ENCODE measurements at regions not wholly inside any gene's neighbourhood (a gene's known extent, or its start where the extent isn't known, plus 50 kb on each side); places are given as distances from the start of the nearest gene placed in this dataset.

GRCh38 chr14:84750763-84751554, 779.0 kb upstream of the FLRT2 start:
- TF ChIP-seq CTCF (IDR thresholded peaks at IDR 0.05; ENCODE audit: low read depth, low read length): no peak
- no peak overlapping the region for H3K27ac ChIP-seq (ENCODE audit: low read depth, low read length)
- no peaks in the 10 kb centered on the region for H3K9me3 ChIP-seq (ENCODE audit: control insufficient read depth, insufficient read depth, low read length)
- ChIA-PET CTCF (interaction anchor here (0.8 kb wide), 1 partner anchor 118 kb away, joined by 3 read pairs; no protein-coding TSS in a partner anchor), POLR2A (no interaction called here)
- no peak overlapping the region for H3K4me3 ChIP-seq (ENCODE audit: low read depth, low read length)
- peak; percentile 18 for DNase-seq (ENCODE audit: low read depth, low spot score)
- H3K27me3 ChIP-seq (ENCODE audit: control insufficient read depth, insufficient read depth, low read length): no peaks in the 10 kb centered on the region

- Histone ChIP-seq H3K9me3 (ENCODE audit: control insufficient read depth, insufficient read depth, low read length) (no peaks in the 10 kb centered on the region), H3K4me3 (ENCODE audit: low read depth, low read length) (no peak overlapping the region), H3K27me3 (ENCODE audit: control insufficient read depth, insufficient read depth, low read length) (no peaks in the 10 kb centered on the region), H3K27ac (ENCODE audit: low read depth, low read length) (no peak overlapping the region)
- ChIA-PET CTCF (interaction anchor here (0.8 kb wide), 1 partner anchor 118 kb away, joined by 3 read pairs; no protein-coding TSS in a partner anchor), POLR2A (no interaction called here)
- no peak for TF ChIP-seq CTCF (IDR thresholded peaks at IDR 0.05; ENCODE audit: low read depth, low read length)
- no peak for DNase-seq (ENCODE audit: low read depth, low spot score)
Measured at GRCh38 chr14:84751745-84752144, 778.2 kb upstream of the FLRT2 start.

- Histone ChIP-seq H3K27me3 (ENCODE audit: control insufficient read depth, insufficient read depth, low read length) (no peaks in the 10 kb centered on the region), H3K27ac (ENCODE audit: low read depth, low read length) (no peak overlapping the region), H3K4me3 (ENCODE audit: low read depth, low read length) (no peak overlapping the region), H3K9me3 (ENCODE audit: control insufficient read depth, insufficient read depth, low read length) (no peaks in the 10 kb centered on the region)
- ChIA-PET CTCF (no interaction called here), POLR2A (no interaction called here)
- no peak for DNase-seq (ENCODE audit: low read depth, low spot score)
- TF ChIP-seq CTCF (IDR thresholded peaks at IDR 0.05; ENCODE audit: low read depth, low read length): no peak
Measured at GRCh38 chr14:84760489-84761126, 769.3 kb upstream of the FLRT2 start.

GRCh38 chr14:84767434-84767833, 762.5 kb upstream of the FLRT2 start:
- H3K27ac ChIP-seq (ENCODE audit: low read depth, low read length): no peak overlapping the region
- POLR2A ChIA-PET: no interaction called here
- TF ChIP-seq CTCF (IDR thresholded peaks at IDR 0.05; ENCODE audit: low read depth, low read length): no peak
- H3K9me3 ChIP-seq (ENCODE audit: control insufficient read depth, insufficient read depth, low read length): no peaks in the 10 kb centered on the region
- no peak overlapping the region for H3K4me3 ChIP-seq (ENCODE audit: low read depth, low read length)
- CTCF ChIA-PET: no interaction called here
- DNase-seq (ENCODE audit: low read depth, low spot score): no peak
- no peaks in the 10 kb centered on the region for H3K27me3 ChIP-seq (ENCODE audit: control insufficient read depth, insufficient read depth, low read length)

GRCh38 chr14:84770030-84770429, 759.9 kb upstream of the FLRT2 start:
- DNase-seq (ENCODE audit: low read depth, low spot score): no peak
- ChIA-PET POLR2A (no interaction called here), CTCF (no interaction called here)
- H3K9me3 ChIP-seq (ENCODE audit: control insufficient read depth, insufficient read depth, low read length): no peaks in the 10 kb centered on the region
- TF ChIP-seq CTCF (IDR thresholded peaks at IDR 0.05; ENCODE audit: low read depth, low read length): no peak
- H3K27me3 ChIP-seq (ENCODE audit: control insufficient read depth, insufficient read depth, low read length): no peaks in the 10 kb centered on the region
- no peak overlapping the region for H3K4me3 ChIP-seq (ENCODE audit: low read depth, low read length)
- H3K27ac ChIP-seq (ENCODE audit: low read depth, low read length): no peak overlapping the region
